B cell (primary cell): ENCODE measurements at regions not wholly inside any gene's neighbourhood (a gene's known extent, or its start where the extent isn't known, plus 50 kb on each side); places are given as distances from the start of the nearest gene placed in this dataset.

Experiments
- EZH2 ChIP-seq: IDR thresholded peaks from 2 replicates; pipeline ENCODE4 v1.6.1; 2012; ENCODE audit warnings: borderline replicate concordance, low read depth, mild to moderate bottlenecking, moderate library complexity, low read length; ENCODE audit not compliant: insufficient read depth, poor library complexity, severe bottlenecking
- TF ChIP-seq, protein P1 (sequence below): fragments of 200-600 bp; IDR thresholded peaks from one replicate; pipeline ENCODE4 v1.8.0; 2022; ENCODE audit warnings: antibody characterized with exemption, mild to moderate bottlenecking

DNA sequence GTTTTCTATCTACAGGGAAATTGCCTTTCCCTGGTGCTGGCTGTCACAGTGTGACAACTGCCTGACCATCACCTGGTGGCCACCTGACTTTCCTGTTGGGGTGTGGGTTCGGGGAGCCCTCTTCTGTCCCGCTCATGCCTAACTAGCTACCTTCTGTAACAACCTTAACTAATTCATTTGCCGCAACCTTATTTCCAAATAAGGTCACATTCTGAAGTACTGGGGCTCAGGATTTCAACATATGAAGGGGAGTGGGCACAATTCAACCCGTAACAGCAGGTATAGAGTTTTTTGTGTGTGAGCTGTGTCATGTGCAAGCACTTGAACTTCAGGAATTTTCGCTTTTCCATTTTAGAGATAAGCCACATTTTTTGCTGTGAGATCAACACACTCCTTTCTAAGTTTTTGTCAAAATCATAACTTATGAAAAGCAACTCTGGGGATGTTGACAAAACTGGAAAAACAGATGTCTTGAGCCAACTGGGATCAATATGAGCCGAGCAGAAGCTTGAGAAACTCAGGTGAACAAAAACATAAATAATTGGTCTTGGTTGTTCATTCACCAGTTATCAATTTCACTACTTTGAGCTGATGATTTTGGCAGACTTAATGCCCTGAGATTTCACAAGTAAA, 242.0 kb upstream of the RGMA start:
- TF ChIP-seq EZH2, result no peak
- TF ChIP-seq, protein P1, sequence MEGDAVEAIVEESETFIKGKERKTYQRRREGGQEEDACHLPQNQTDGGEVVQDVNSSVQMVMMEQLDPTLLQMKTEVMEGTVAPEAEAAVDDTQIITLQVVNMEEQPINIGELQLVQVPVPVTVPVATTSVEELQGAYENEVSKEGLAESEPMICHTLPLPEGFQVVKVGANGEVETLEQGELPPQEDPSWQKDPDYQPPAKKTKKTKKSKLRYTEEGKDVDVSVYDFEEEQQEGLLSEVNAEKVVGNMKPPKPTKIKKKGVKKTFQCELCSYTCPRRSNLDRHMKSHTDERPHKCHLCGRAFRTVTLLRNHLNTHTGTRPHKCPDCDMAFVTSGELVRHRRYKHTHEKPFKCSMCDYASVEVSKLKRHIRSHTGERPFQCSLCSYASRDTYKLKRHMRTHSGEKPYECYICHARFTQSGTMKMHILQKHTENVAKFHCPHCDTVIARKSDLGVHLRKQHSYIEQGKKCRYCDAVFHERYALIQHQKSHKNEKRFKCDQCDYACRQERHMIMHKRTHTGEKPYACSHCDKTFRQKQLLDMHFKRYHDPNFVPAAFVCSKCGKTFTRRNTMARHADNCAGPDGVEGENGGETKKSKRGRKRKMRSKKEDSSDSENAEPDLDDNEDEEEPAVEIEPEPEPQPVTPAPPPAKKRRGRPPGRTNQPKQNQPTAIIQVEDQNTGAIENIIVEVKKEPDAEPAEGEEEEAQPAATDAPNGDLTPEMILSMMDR, result no peak
